ENCODE measurements at regions not wholly inside any gene's neighbourhood (a gene's known extent, or its start where the extent isn't known, plus 50 kb on each side); places are given as distances from the start of the nearest gene placed in this dataset.

DNA sequence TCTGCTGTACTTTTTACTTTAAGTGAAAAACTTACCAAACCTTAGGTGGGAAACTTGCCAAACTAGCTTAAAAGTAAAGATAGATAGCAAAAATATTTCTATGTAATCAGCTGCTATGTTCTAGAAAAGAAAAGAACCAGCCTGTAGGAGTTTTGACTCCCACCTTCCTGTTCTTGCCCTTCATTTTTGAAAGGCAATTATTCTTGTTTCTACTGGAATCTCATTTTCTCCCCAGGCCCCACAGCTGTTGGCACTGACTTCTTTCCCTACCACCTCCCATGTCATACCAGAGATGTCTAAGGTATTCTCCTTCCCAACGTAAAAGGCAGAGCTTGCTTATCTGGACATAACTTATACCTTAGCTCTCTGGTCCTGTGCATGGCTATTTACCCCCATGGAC lies 389.7 kb downstream of the ARHGEF28 start:
- TF ChIP-seq, protein P1, sequence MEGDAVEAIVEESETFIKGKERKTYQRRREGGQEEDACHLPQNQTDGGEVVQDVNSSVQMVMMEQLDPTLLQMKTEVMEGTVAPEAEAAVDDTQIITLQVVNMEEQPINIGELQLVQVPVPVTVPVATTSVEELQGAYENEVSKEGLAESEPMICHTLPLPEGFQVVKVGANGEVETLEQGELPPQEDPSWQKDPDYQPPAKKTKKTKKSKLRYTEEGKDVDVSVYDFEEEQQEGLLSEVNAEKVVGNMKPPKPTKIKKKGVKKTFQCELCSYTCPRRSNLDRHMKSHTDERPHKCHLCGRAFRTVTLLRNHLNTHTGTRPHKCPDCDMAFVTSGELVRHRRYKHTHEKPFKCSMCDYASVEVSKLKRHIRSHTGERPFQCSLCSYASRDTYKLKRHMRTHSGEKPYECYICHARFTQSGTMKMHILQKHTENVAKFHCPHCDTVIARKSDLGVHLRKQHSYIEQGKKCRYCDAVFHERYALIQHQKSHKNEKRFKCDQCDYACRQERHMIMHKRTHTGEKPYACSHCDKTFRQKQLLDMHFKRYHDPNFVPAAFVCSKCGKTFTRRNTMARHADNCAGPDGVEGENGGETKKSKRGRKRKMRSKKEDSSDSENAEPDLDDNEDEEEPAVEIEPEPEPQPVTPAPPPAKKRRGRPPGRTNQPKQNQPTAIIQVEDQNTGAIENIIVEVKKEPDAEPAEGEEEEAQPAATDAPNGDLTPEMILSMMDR (IDR thresholded peaks at IDR 0.05; ENCODE audit: insufficient read depth, low read depth, low read length), result no peak
- DNase-seq (ENCODE audit: low read depth), result no peak
- Histone ChIP-seq H3K27me3 (ENCODE audit: control insufficient read depth, insufficient read depth, low read length) (0 out of 2 replicates have a peak, but pooled peaks cover 1% of the 10 kb centered on the region), H3K4me3 (ENCODE audit: low read depth, low read length) (no peak overlapping the region), H3K36me3 (ENCODE audit: control insufficient read depth, insufficient read depth, low read length) (no peaks in the 10 kb centered on the region)
- CTCF ChIA-PET, result interaction anchor here (1.2 kb wide), 1 partner anchor 12 kb away, joined by 4 read pairs; no protein-coding TSS in a partner anchor
- POLR2A ChIA-PET, result no interaction called here

- TF ChIP-seq, protein P1 (IDR thresholded peaks at IDR 0.05; ENCODE audit: insufficient read depth, low read depth, low read length), result no peak
- Histone ChIP-seq H3K36me3 (ENCODE audit: control insufficient read depth, insufficient read depth, low read length) (no peaks in the 10 kb centered on the region), H3K27me3 (ENCODE audit: control insufficient read depth, insufficient read depth, low read length) (no peaks in the 10 kb centered on the region), H3K4me3 (ENCODE audit: low read depth, low read length) (no peak overlapping the region)
- no peak for DNase-seq (ENCODE audit: low read depth)
- POLR2A ChIA-PET, result no interaction called here
- CTCF ChIA-PET, result no interaction called here
Measured at GRCh38 chr5:74013222-74013621, 387.2 kb downstream of the ARHGEF28 start.

- POLR2A ChIA-PET, result no interaction called here
- no peak for DNase-seq (ENCODE audit: low read depth)
- TF ChIP-seq, protein P1 (IDR thresholded peaks at IDR 0.05; ENCODE audit: insufficient read depth, low read depth, low read length), result no peak
Measured at GRCh38 chr5:74009502-74009901, 383.5 kb downstream of the ARHGEF28 start.

DNA sequence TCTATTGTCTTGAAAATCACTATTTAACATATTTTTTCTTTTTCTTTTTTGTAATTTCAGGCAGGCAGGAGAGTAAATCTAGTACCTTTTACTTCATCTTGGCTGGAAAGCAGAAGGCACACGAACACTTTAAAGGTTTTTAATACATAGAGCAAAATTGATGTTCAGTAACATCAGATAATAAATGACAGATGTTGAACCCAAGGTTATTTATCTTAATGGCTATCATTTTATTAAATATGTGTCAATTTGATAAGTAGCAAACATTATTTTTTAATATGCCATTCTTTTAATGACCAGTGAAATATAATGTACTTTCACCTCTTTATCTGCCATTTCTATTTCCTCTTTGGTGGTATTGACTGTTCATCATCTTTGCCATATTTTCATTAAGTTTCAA lies 381.2 kb downstream of the ARHGEF28 start:
- Histone ChIP-seq H3K36me3 (ENCODE audit: control insufficient read depth, insufficient read depth, low read length) (no peaks in the 10 kb centered on the region), H3K27me3 (ENCODE audit: control insufficient read depth, insufficient read depth, low read length) (0 out of 2 replicates have a peak, but pooled peaks cover 2% of the 10 kb centered on the region), H3K4me3 (ENCODE audit: low read depth, low read length) (no peak overlapping the region)
- DNase-seq (ENCODE audit: low read depth), result no peak
- POLR2A ChIA-PET, result no interaction called here
- CTCF ChIA-PET, result no interaction called here
- TF ChIP-seq, protein P1 (IDR thresholded peaks at IDR 0.05; ENCODE audit: insufficient read depth, low read depth, low read length), result no peak

More at GRCh38 chr5:74009502-74009901, 383.5 kb downstream of the ARHGEF28 start:
- H3K4me3 ChIP-seq (ENCODE audit: low read depth, low read length), result no peak overlapping the region
- H3K36me3 ChIP-seq (ENCODE audit: control insufficient read depth, insufficient read depth, low read length), result no peaks in the 10 kb centered on the region
- CTCF ChIA-PET, result interaction anchor here (0.7 to 1.0 kb wide), 2 partner anchors 14 to 24 kb away, joined by 3 to 4 read pairs; no protein-coding TSS in a partner anchor
- 0 out of 2 replicates have a peak, but pooled peaks cover 2% of the 10 kb centered on the region for H3K27me3 ChIP-seq (ENCODE audit: control insufficient read depth, insufficient read depth, low read length)

DNA sequence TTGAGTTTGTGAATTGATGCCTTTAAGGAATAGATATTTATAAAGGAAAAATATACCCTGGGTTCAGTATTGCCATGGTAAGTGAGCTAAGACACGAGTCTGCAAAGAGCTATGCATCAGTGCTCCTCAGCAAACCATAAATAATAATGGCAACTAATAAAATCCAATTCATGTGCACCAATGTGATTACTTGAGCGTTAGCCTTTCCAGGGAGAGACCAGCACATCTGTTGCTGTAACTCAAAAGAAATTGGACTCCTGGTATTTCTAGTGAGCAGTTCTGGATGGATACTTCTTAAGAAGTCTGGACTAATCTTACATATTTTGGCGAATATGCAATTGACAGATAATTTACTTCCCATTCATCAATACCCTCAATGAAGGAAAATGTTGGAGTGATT lies 373.3 kb downstream of the ARHGEF28 start:
- no peak for DNase-seq (ENCODE audit: low read depth)
- TF ChIP-seq, protein P1 (IDR thresholded peaks at IDR 0.05; ENCODE audit: insufficient read depth, low read depth, low read length), result no peak

More for the DNA sequence above, 373.3 kb downstream of the ARHGEF28 start:
- Histone ChIP-seq H3K27me3 (ENCODE audit: control insufficient read depth, insufficient read depth, low read length) (peaks cover 7% of the 10 kb centered on the region), H3K36me3 (ENCODE audit: control insufficient read depth, insufficient read depth, low read length) (no peaks in the 10 kb centered on the region), H3K4me3 (ENCODE audit: low read depth, low read length) (no peak overlapping the region)
- POLR2A ChIA-PET, result no interaction called here
- CTCF ChIA-PET, result interaction anchor here (1.8 kb wide), 1 partner anchor 12 kb away, joined by 6 read pairs; no protein-coding TSS in a partner anchor

Data from BJ (cell line).